Muscle of leg (tissue), 3 donors: ENCODE measurements at regions not wholly inside any gene's neighbourhood (a gene's known extent, or its start where the extent isn't known, plus 50 kb on each side); places are given as distances from the start of the nearest gene placed in this dataset.
A peak's percentile ranks its signal among the peaks of the same experiment; 100 is the strongest.

ENCODE experiments used
- DNase-seq: peaks from one replicate; pipeline ENCODE4 v3.0.0; 2013
- H3K27ac ChIP-seq: one replicate; pipeline ENCODE4 v1.5.1; 2013; ENCODE audit warnings: mild to moderate bottlenecking, low read length, control low read depth
- H3K27me3 ChIP-seq: one replicate; pipeline ENCODE4 v1.6.1; 2013; ENCODE audit warnings: low read length; ENCODE audit not compliant: control insufficient read depth, insufficient read depth
- H3K36me3 ChIP-seq: one replicate; pipeline ENCODE4 v1.6.1; 2013; ENCODE audit warnings: low read length; ENCODE audit not compliant: control insufficient read depth, insufficient read depth
- H3K4me1 ChIP-seq: one replicate; pipeline ENCODE4 v1.6.1; 2013; ENCODE audit warnings: low read length; ENCODE audit not compliant: control insufficient read depth, insufficient read depth
- H3K4me3 ChIP-seq: one replicate; pipeline ENCODE4 v1.5.1; 2013; ENCODE audit warnings: low read length, control low read depth
- H3K9me3 ChIP-seq: replicated peaks from 2 replicates; pipeline ENCODE4 v1.6.1; 2013; ENCODE audit warnings: low read depth, low read length; ENCODE audit not compliant: control insufficient read depth
- WGBS: methylation state at CpG from one replicate; pipeline ENCODE4 v1.1.5; 2013; ENCODE audit warnings: missing lambda C conversion rate; ENCODE audit not compliant: insufficient coverage; 5-methylcytosine and 5-hydroxymethylcytosine counted together

- no peaks in the 10 kb centered on the region for H3K36me3 ChIP-seq
- no peaks in the 10 kb centered on the region for H3K27me3 ChIP-seq
- WGBS, result no CpG with 5 or more reads among the region's 2 CpGs
- no peak overlapping the region for H3K4me3 ChIP-seq
- no peaks in the 10 kb centered on the region for H3K9me3 ChIP-seq
- peak; percentile 65 for DNase-seq
- no peak overlapping the region for H3K27ac ChIP-seq
- H3K4me1 ChIP-seq, result no peaks in the 10 kb centered on the region
Observed at GRCh38 chrX:143455046-143455445, 62.2 kb downstream of the SPANXN3 start.

- WGBS, result no CpG with 5 or more reads among the region's 7 CpGs
- Histone ChIP-seq H3K36me3 (no peaks in the 10 kb centered on the region), H3K4me1 (no peaks in the 10 kb centered on the region), H3K27ac (no peak overlapping the region), H3K9me3 (no peaks in the 10 kb centered on the region), H3K4me3 (no peak overlapping the region), H3K27me3 (no peaks in the 10 kb centered on the region)
- peak; percentile 10 for DNase-seq
Observed at GRCh38 chrX:143437439-143437838, 79.8 kb downstream of the SPANXN3 start.

GRCh38 chrX:143435916-143436315, 81.4 kb downstream of the SPANXN3 start:
- Histone ChIP-seq H3K4me3 (no peak overlapping the region), H3K27ac (no peak overlapping the region), H3K4me1 (no peaks in the 10 kb centered on the region), H3K9me3 (no peaks in the 10 kb centered on the region), H3K36me3 (no peaks in the 10 kb centered on the region), H3K27me3 (no peaks in the 10 kb centered on the region)
- no CpG with 5 or more reads among the region's 2 CpGs for WGBS
- no peak for DNase-seq

GRCh38 chrX:143429811-143430210, 87.5 kb downstream of the SPANXN3 start:
- no peak overlapping the region for H3K4me3 ChIP-seq
- H3K27me3 ChIP-seq, result no peaks in the 10 kb centered on the region
- no peaks in the 10 kb centered on the region for H3K9me3 ChIP-seq
- no peak overlapping the region for H3K27ac ChIP-seq
- no peaks in the 10 kb centered on the region for H3K36me3 ChIP-seq
- H3K4me1 ChIP-seq, result no peaks in the 10 kb centered on the region
- DNase-seq, result no peak
- whole genome bisulfite sequencing, result 83% methylated on average over 2 of the region's 4 CpGs

- no CpG with 5 or more reads among the region's 5 CpGs for WGBS
- Histone ChIP-seq H3K27ac (no peak overlapping the region), H3K4me1 (no peaks in the 10 kb centered on the region), H3K4me3 (no peak overlapping the region), H3K27me3 (no peaks in the 10 kb centered on the region), H3K9me3 (no peaks in the 10 kb centered on the region), H3K36me3 (no peaks in the 10 kb centered on the region)
- DNase-seq, result no peak
Observed at GRCh38 chrX:143429131-143429530, 88.1 kb downstream of the SPANXN3 start.

GRCh38 chrX:143401160-143401559, 116.1 kb downstream of the SPANXN3 start:
- Histone ChIP-seq H3K27me3 (no peaks in the 10 kb centered on the region), H3K4me1 (no peaks in the 10 kb centered on the region), H3K27ac (no peak overlapping the region), H3K9me3 (no peaks in the 10 kb centered on the region), H3K36me3 (no peaks in the 10 kb centered on the region), H3K4me3 (no peak overlapping the region)
- WGBS, result no CpG with 5 or more reads among the region's 6 CpGs
- DNase-seq, result no peak

- H3K4me1 ChIP-seq, result no peaks in the 10 kb centered on the region
- DNase-seq, result no peak
- no peak overlapping the region for H3K4me3 ChIP-seq
- H3K27me3 ChIP-seq, result no peaks in the 10 kb centered on the region
- peaks cover 9% of the 10 kb centered on the region for H3K9me3 ChIP-seq
- H3K27ac ChIP-seq, result no peak overlapping the region
- no CpG with 5 or more reads among the region's 2 CpGs for WGBS
- H3K36me3 ChIP-seq, result no peaks in the 10 kb centered on the region
Observed at GRCh38 chrX:143378851-143379250, 138.4 kb downstream of the SPANXN3 start.

GRCh38 chrX:143363419-143363818, 153.9 kb downstream of the SPANXN3 start:
- H3K27ac ChIP-seq, result no peak overlapping the region
- H3K27me3 ChIP-seq, result no peaks in the 10 kb centered on the region
- DNase-seq, result no peak
- H3K9me3 ChIP-seq, result no peaks in the 10 kb centered on the region
- no peak overlapping the region for H3K4me3 ChIP-seq
- 60% methylated on average over 2 of the region's 3 CpGs for WGBS
- no peaks in the 10 kb centered on the region for H3K4me1 ChIP-seq
- no peaks in the 10 kb centered on the region for H3K36me3 ChIP-seq

- Histone ChIP-seq H3K9me3 (no peaks in the 10 kb centered on the region), H3K27ac (no peak overlapping the region), H3K4me3 (no peak overlapping the region), H3K27me3 (no peaks in the 10 kb centered on the region), H3K4me1 (no peaks in the 10 kb centered on the region), H3K36me3 (no peaks in the 10 kb centered on the region)
- 80% methylated on average over 1 of the region's 1 CpG for WGBS
- no peak for DNase-seq
Observed at GRCh38 chrX:143340190-143340589, 177.1 kb downstream of the SPANXN3 start.

GRCh38 chrX:143336261-143336660, 181.0 kb downstream of the SPANXN3 start:
- no peaks in the 10 kb centered on the region for H3K36me3 ChIP-seq
- no peak overlapping the region for H3K27ac ChIP-seq
- no peaks in the 10 kb centered on the region for H3K4me1 ChIP-seq
- peak; percentile 7 for DNase-seq
- no peaks in the 10 kb centered on the region for H3K27me3 ChIP-seq
- WGBS, result no CpG with 5 or more reads among the region's 1 CpG
- no peak overlapping the region for H3K4me3 ChIP-seq
- no peaks in the 10 kb centered on the region for H3K9me3 ChIP-seq

GRCh38 chrX:143319526-143319925, 197.7 kb downstream of the SPANXN3 start:
- Histone ChIP-seq H3K4me3 (no peak overlapping the region), H3K4me1 (no peaks in the 10 kb centered on the region), H3K27ac (no peak overlapping the region), H3K36me3 (no peaks in the 10 kb centered on the region), H3K9me3 (no peaks in the 10 kb centered on the region), H3K27me3 (no peaks in the 10 kb centered on the region)
- WGBS, result 52% methylated on average over 3 of the region's 6 CpGs
- no peak for DNase-seq
